Neural cell (in vitro differentiated cells): ENCODE measurements at regions not wholly inside any gene's neighbourhood (a gene's known extent, or its start where the extent isn't known, plus 50 kb on each side); places are given as distances from the start of the nearest gene placed in this dataset.

Experiments used
- EP300 ChIP-seq: fragments of 450-650 bp; conservative IDR thresholded peaks from 2 replicates; pipeline ENCODE4 v1.6.1; 2014; ENCODE audit warnings: antibody characterized with exemption, mild to moderate bottlenecking, moderate library complexity; ENCODE audit not compliant: poor library complexity, severe bottlenecking
- EZH2 ChIP-seq: fragments of 200-600, 300-800 bp; shearing (Covaris generic), sonication (generic); IDR thresholded peaks from 2 replicates; pipeline ENCODE4 v1.6.1; 2014; ENCODE audit warnings: antibody characterized with exemption, low read length, borderline replicate concordance, mild to moderate bottlenecking; ENCODE audit not compliant: insufficient read depth, poor library complexity, severe bottlenecking
- MXI1 ChIP-seq: fragments of 450-650 bp; conservative IDR thresholded peaks from 2 replicates; pipeline ENCODE4 v1.6.1; 2014; ENCODE audit warnings: antibody characterized with exemption, mild to moderate bottlenecking; ENCODE audit not compliant: poor library complexity, severe bottlenecking
- POLR2AphosphoS5 ChIP-seq: IDR thresholded peaks from 2 replicates; pipeline ENCODE4 v1.6.1; 2012
- RAD21 ChIP-seq: fragments of 450-650 bp; conservative IDR thresholded peaks from 2 replicates; pipeline ENCODE4 v1.6.1; 2014; ENCODE audit warnings: antibody characterized with exemption, mild to moderate bottlenecking, moderate library complexity
- SMC3 ChIP-seq: fragments of 450-650 bp; conservative IDR thresholded peaks from 2 replicates; pipeline ENCODE4 v1.6.1; 2014; ENCODE audit warnings: antibody characterized with exemption, mild to moderate bottlenecking, moderate library complexity; ENCODE audit not compliant: poor library complexity
- TAF1 ChIP-seq: IDR thresholded peaks from 2 replicates; pipeline ENCODE4 v1.6.1; 2012; ENCODE audit warnings: low read depth
- TF ChIP-seq, protein P1 (sequence below): fragments of 450-650 bp; IDR thresholded peaks from 2 replicates; pipeline ENCODE4 v1.5.1; 2014; ENCODE audit warnings: antibody characterized with exemption, mild to moderate bottlenecking, moderate library complexity; ENCODE audit not compliant: poor library complexity, severe bottlenecking
- TF ChIP-seq, protein P2 (sequence below): IDR thresholded peaks from 2 replicates; pipeline ENCODE4 v1.6.1; 2012; ENCODE audit warnings: borderline replicate concordance

DNA sequence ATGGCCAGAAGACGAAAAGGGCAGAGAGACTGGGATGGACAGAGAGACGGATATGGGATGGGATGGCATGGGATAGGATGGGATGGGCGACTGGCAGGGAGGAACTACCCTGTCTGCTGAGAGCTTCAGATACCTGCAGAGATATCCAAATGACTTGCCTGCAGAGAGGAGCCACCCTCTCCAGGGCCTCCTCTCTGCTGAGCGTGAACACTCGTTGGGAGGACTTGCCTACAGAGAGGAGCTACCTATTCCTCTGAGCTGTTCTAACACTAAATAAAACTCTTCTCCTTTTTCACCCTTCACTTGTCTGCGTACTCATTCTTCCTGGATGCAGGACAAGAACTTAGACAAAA is 67.1 kb upstream of the LRRN2 start:
- TF ChIP-seq, protein P1, sequence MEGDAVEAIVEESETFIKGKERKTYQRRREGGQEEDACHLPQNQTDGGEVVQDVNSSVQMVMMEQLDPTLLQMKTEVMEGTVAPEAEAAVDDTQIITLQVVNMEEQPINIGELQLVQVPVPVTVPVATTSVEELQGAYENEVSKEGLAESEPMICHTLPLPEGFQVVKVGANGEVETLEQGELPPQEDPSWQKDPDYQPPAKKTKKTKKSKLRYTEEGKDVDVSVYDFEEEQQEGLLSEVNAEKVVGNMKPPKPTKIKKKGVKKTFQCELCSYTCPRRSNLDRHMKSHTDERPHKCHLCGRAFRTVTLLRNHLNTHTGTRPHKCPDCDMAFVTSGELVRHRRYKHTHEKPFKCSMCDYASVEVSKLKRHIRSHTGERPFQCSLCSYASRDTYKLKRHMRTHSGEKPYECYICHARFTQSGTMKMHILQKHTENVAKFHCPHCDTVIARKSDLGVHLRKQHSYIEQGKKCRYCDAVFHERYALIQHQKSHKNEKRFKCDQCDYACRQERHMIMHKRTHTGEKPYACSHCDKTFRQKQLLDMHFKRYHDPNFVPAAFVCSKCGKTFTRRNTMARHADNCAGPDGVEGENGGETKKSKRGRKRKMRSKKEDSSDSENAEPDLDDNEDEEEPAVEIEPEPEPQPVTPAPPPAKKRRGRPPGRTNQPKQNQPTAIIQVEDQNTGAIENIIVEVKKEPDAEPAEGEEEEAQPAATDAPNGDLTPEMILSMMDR, result no peak
- TF ChIP-seq EZH2, result no peak
- TF ChIP-seq TAF1, result no peak
- TF ChIP-seq EP300, result no peak
- TF ChIP-seq, protein P2, sequence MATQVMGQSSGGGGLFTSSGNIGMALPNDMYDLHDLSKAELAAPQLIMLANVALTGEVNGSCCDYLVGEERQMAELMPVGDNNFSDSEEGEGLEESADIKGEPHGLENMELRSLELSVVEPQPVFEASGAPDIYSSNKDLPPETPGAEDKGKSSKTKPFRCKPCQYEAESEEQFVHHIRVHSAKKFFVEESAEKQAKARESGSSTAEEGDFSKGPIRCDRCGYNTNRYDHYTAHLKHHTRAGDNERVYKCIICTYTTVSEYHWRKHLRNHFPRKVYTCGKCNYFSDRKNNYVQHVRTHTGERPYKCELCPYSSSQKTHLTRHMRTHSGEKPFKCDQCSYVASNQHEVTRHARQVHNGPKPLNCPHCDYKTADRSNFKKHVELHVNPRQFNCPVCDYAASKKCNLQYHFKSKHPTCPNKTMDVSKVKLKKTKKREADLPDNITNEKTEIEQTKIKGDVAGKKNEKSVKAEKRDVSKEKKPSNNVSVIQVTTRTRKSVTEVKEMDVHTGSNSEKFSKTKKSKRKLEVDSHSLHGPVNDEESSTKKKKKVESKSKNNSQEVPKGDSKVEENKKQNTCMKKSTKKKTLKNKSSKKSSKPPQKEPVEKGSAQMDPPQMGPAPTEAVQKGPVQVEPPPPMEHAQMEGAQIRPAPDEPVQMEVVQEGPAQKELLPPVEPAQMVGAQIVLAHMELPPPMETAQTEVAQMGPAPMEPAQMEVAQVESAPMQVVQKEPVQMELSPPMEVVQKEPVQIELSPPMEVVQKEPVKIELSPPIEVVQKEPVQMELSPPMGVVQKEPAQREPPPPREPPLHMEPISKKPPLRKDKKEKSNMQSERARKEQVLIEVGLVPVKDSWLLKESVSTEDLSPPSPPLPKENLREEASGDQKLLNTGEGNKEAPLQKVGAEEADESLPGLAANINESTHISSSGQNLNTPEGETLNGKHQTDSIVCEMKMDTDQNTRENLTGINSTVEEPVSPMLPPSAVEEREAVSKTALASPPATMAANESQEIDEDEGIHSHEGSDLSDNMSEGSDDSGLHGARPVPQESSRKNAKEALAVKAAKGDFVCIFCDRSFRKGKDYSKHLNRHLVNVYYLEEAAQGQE, result no peak
- no peak for TF ChIP-seq RAD21
- TF ChIP-seq POLR2AphosphoS5, result no peak
- TF ChIP-seq MXI1, result no peak
- TF ChIP-seq SMC3, result no peak
